ENCODE measurements at regions not wholly inside any gene's neighbourhood (a gene's known extent, or its start where the extent isn't known, plus 50 kb on each side); places are given as distances from the start of the nearest gene placed in this dataset.

DNA sequence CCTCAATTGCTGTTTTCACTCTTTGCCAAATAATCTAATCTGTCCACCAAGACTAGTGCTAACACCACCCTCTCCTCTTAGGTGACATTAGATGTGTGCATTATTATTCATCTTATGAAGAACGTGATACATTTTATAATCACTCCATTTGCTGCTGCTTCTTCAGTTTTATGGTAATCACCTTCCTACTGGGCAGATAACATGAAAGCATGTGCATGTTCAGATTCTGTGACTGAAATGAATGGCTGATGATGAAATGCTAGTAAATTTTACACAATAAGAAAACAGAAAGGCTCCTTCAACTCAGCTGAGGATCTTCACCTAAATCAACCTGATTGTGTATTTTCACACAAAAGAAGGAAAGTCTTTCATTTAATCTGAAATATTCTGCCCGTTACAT, 577.6 kb downstream of the CSNK1G3 start:
- no peak for TF ChIP-seq POLR2A (IDR thresholded peaks at IDR 0.05)
- TF ChIP-seq, protein P1, sequence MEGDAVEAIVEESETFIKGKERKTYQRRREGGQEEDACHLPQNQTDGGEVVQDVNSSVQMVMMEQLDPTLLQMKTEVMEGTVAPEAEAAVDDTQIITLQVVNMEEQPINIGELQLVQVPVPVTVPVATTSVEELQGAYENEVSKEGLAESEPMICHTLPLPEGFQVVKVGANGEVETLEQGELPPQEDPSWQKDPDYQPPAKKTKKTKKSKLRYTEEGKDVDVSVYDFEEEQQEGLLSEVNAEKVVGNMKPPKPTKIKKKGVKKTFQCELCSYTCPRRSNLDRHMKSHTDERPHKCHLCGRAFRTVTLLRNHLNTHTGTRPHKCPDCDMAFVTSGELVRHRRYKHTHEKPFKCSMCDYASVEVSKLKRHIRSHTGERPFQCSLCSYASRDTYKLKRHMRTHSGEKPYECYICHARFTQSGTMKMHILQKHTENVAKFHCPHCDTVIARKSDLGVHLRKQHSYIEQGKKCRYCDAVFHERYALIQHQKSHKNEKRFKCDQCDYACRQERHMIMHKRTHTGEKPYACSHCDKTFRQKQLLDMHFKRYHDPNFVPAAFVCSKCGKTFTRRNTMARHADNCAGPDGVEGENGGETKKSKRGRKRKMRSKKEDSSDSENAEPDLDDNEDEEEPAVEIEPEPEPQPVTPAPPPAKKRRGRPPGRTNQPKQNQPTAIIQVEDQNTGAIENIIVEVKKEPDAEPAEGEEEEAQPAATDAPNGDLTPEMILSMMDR (IDR thresholded peaks at IDR 0.05), result no peak
- Histone ChIP-seq H3K27me3 (no peaks in the 10 kb centered on the region), H3K36me3 (no peaks in the 10 kb centered on the region), H3K4me3 (no peak overlapping the region), H3K27ac (no peak overlapping the region), H3K9me3 (no peaks in the 10 kb centered on the region), H3K4me1 (no peaks in the 10 kb centered on the region)
- WGBS (ENCODE audit: insufficient coverage, low coverage, low lambda C conversion rate, missing lambda C conversion rate), result 38% methylated on average over 2 of the region's 2 CpGs
- intact Hi-C loops (cut with DNase I), result no loop called here
- ATAC-seq (no peak), DNase-seq (no peak)

DNA sequence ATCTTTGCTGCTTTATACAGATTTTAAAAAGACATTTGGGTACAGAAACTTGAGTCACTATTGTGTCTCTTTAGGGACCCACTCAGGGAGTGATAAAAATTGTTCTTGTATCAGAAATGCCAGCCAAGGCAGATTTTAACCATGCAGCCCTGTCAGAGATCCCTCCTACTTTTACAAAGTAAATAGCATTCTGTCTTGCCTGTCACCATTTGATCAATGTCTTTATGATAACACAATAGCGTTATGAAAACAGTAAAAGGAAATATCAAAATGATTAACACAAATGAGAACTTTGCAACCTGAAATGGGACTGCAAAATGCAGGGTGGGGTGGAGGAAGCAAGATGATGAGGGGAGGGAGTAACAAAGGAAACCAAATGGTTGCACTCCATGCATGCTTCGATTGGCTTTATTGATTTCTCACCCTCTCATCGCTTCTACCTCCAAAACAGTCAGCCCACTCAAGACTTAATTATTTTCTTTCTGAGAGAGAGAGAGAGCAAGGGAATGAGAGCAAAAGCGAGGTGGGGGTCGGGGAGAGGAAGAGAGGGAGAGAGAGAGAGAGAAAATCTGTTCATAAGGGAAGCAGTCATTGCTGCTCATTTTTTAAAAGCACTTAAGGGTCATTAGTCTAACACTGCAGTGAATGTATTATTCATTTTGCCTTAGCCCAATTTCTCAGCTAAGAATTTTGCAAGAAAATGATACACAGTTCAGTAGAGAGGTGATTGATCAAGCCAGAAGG, 576.5 kb downstream of the CSNK1G3 start:
- Histone ChIP-seq H3K27ac (no peak overlapping the region), H3K27me3 (no peaks in the 10 kb centered on the region), H3K36me3 (no peaks in the 10 kb centered on the region), H3K4me3 (no peak overlapping the region), H3K4me1 (no peaks in the 10 kb centered on the region), H3K9me3 (no peaks in the 10 kb centered on the region)
- no peak for TF ChIP-seq POLR2A (IDR thresholded peaks at IDR 0.05)
- TF ChIP-seq, protein P1 (IDR thresholded peaks at IDR 0.05), result no peak
- ATAC-seq, result no peak
- no peak for DNase-seq
- WGBS (ENCODE audit: insufficient coverage, low coverage, low lambda C conversion rate, missing lambda C conversion rate), result 20% methylated on average over 5 of the region's 5 CpGs
- intact Hi-C loops (cut with DNase I), result no loop called here

DNA sequence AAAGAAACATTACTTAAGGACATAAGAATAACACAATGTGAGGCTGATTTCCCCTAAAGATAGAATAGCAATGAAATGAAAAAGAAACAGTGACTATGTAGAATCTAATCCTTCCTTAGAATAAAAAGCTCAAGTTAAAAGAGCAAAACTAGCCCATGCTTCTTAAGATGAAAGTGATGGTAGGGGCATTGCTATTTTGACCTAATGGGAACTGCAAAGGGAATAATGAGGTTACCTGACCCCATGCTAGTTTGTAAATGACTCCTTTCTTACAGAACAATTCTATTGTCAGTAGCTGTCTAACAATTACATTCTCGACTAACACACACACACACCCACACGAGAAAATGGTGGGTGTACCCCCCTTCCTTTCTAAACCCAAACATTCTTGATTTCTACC, 575.8 kb downstream of the CSNK1G3 start:
- DNase-seq (no peak), ATAC-seq (no peak)
- intact Hi-C loops (cut with DNase I), result no loop called here
- H3K4me1 ChIP-seq, result no peaks in the 10 kb centered on the region
- WGBS (ENCODE audit: insufficient coverage, low coverage, low lambda C conversion rate, missing lambda C conversion rate), result 67% methylated on average over 2 of the region's 2 CpGs
- no peak overlapping the region for H3K4me3 ChIP-seq
- TF ChIP-seq, protein P1 (IDR thresholded peaks at IDR 0.05), result no peak
- H3K27ac ChIP-seq, result no peak overlapping the region
- H3K9me3 ChIP-seq, result no peaks in the 10 kb centered on the region
- H3K27me3 ChIP-seq, result no peaks in the 10 kb centered on the region
- no peaks in the 10 kb centered on the region for H3K36me3 ChIP-seq

DNA sequence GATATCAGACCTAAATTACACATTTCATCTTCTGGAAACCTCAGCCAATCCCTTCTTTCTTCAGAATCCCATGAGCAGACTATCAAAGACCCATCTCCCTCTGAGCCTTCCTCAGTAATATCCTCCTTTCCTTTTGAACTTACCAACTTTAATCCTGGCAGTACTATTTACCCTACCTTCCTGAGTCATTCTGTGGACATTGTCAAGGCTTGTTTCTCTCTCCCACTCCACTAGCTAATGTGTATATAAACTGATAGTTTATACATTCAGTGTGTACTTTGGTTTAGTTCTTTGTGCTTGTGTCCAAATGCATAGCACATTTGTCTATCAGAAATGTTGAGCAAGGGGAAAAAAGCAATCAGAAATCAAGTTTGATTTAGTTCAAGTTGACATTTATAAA, 568.3 kb downstream of the CSNK1G3 start:
- no peak for TF ChIP-seq POLR2A (IDR thresholded peaks at IDR 0.05)
- TF ChIP-seq, protein P1 (IDR thresholded peaks at IDR 0.05), result no peak
- intact Hi-C loops (cut with DNase I), result no loop called here

DNA sequence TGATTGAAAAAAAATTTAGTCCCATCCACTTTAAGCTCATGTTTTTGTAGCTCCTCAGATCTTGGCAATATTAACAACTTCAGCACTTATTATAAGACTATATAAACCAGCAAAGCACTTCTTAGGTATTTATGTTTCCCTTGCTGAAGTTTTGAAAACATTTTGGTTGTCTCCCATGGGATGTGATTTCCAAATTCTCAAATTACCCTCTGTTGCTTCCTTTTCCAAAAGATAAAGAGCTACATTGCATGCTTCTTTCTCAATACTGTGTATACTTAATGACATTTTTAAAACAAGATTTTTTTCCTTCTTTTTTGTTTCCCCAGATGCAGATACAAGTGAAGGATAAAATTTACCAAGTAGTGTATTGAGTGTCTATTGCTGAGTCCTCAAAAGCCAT, 567.1 kb downstream of the CSNK1G3 start:
- DNase-seq, result no peak
- TF ChIP-seq POLR2A (IDR thresholded peaks at IDR 0.05), result no peak
- TF ChIP-seq, protein P1 (IDR thresholded peaks at IDR 0.05), result no peak
- H3K27me3 ChIP-seq, result no peaks in the 10 kb centered on the region
- ATAC-seq, result no peak
- H3K4me1 ChIP-seq, result no peaks in the 10 kb centered on the region
- H3K36me3 ChIP-seq, result no peaks in the 10 kb centered on the region
- no peak overlapping the region for H3K4me3 ChIP-seq
- no peaks in the 10 kb centered on the region for H3K9me3 ChIP-seq
- intact Hi-C loops (cut with DNase I), result no loop called here
- no peak overlapping the region for H3K27ac ChIP-seq

More for the DNA sequence above, 568.3 kb downstream of the CSNK1G3 start:
- ATAC-seq, result no peak
- no peaks in the 10 kb centered on the region for H3K9me3 ChIP-seq
- H3K4me1 ChIP-seq, result no peaks in the 10 kb centered on the region
- no peak overlapping the region for H3K4me3 ChIP-seq
- no peaks in the 10 kb centered on the region for H3K27me3 ChIP-seq
- H3K27ac ChIP-seq, result no peak overlapping the region
- no peaks in the 10 kb centered on the region for H3K36me3 ChIP-seq
- DNase-seq, result no peak

Measured in right lobe of liver (tissue), 6 donors.